Adrenal gland (tissue), 5 donors: ENCODE measurements at regions not wholly inside any gene's neighbourhood (a gene's known extent, or its start where the extent isn't known, plus 50 kb on each side); places are given as distances from the start of the nearest gene placed in this dataset.

Source experiments
- POLR2A ChIP-seq, 2 donors: fragments of 450-650 bp; IDR thresholded peaks; one replicate each; pipeline ENCODE4 v1.6.1; 2017; ENCODE audit warnings: antibody characterized with exemption in 2 of 2, mild to moderate bottlenecking in 2 of 2, moderate library complexity in 1 of 2
- TF ChIP-seq, protein P1 (sequence below), 6 experiments: fragments of 450-650 bp in 4 of 6; fragments of 200-600 bp in 2 of 6; sonication (generic) in 1 of 6; IDR thresholded peaks; 1 replicate in 5 of 6; 2 replicates in 1 of 6; pipeline versions ENCODE4 v1.5.1 to v1.8.0; 2016 to 2021; ENCODE audit warnings: antibody characterized with exemption in 6 of 6, mild to moderate bottlenecking in 2 of 6, moderate library complexity in 1 of 6
- donor health status: DM: no; HTN: no; CAD: no.

DNA sequence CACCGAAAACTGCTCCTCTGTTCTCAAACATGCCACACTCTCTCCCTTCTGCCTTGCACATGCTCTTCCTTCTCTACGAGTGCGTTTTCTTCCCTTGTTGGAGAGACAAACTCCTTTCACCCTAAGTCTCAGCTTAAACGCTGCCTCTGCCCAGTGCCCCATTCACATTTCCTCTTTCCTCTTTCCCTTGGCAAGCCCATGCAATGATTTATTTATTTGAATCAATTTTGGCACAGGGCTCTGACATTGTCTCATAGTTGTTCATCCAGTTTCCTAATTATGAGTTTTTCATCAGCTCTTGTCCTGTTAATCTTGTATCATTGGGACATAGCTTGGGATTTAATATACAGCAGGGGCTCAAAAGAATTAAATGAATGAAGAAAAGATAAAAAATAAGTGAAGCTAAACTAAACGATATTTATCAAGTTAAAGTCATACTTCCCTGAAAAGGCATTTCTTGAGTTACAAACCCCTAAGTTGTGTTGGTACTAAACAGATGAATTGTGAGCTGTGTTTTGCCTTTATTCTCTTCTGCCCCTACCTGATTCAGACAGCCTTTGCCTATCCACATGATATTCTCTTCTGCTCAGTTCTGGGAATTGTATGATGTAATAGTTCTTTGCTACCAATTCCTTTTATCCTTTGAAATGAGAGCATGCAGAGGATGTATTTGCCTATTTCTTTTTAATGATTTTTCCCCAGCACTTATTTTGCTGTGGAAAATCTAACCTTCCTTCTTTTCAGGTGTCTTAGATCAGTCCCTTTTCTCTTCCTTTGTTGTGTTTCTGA, 704.4 kb downstream of the UTRN start:
- TF ChIP-seq, protein P1, sequence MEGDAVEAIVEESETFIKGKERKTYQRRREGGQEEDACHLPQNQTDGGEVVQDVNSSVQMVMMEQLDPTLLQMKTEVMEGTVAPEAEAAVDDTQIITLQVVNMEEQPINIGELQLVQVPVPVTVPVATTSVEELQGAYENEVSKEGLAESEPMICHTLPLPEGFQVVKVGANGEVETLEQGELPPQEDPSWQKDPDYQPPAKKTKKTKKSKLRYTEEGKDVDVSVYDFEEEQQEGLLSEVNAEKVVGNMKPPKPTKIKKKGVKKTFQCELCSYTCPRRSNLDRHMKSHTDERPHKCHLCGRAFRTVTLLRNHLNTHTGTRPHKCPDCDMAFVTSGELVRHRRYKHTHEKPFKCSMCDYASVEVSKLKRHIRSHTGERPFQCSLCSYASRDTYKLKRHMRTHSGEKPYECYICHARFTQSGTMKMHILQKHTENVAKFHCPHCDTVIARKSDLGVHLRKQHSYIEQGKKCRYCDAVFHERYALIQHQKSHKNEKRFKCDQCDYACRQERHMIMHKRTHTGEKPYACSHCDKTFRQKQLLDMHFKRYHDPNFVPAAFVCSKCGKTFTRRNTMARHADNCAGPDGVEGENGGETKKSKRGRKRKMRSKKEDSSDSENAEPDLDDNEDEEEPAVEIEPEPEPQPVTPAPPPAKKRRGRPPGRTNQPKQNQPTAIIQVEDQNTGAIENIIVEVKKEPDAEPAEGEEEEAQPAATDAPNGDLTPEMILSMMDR (IDR thresholded peaks at IDR 0.05), result no peak
- no peak for TF ChIP-seq POLR2A (IDR thresholded peaks at IDR 0.05)
